GM18526 (cell line): ENCODE measurements at regions not wholly inside any gene's neighbourhood (a gene's known extent, or its start where the extent isn't known, plus 50 kb on each side); places are given as distances from the start of the nearest gene placed in this dataset.

Experiments used
- POLR2A ChIP-seq: IDR thresholded peaks from 3 replicates; pipeline ENCODE4 v1.6.1; 2011; ENCODE audit not compliant: insufficient read length; ENCODE audit errors: extremely low read depth

DNA sequence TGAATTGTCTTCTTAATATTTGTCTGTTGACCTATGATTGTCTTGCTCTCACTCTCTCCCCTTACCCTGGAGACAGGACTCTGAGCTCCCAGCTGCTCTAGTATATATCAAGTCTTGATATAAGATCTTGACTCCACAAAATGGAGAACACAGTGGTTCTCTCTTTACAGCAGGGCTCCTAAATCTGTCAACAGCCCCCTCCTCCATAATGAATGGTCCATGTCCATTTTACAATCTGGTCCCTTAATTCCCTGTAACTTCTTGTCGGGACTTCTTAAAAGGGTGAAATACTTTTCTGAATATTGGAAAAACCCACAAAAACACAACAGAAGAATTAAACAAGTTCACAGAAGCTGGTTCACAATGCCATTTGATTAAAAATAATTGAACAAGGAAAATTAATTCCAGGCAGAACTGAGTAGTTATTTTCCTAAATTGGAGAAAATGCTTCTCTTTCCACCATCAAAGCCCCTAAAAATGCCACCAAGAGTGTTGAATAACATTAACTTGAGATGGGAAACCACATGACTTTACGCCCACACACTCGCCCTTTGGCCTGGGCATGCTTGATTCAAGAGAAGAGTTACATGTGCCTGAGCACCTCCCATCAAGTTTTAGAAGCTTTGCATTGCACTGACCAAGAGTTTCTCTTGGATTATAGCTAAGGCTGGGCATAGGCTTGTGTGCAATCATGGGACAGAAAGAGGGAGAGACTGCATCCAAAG lies 109.8 kb downstream of the TOMM20 start:
- no peak for TF ChIP-seq POLR2A

DNA sequence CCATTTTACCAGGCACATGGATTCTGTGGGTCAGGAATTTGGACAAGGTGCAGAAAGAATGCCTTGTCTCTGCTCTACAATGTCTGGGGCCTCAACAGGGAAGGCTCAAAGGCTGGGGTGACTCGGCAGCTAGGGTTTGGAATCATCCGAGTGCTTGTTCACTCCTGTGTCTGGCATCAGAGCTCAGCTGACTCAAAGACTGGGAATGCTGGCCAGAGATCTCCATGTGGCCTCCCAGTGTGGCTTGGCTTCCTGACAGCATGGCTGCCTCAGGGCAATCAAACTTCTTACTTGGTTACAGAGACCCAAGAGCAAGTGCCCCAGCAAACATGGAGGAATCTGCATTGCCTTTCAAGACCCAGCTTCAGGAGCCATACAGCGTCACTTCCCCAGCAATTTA lies 110.5 kb downstream of the TOMM20 start:
- TF ChIP-seq POLR2A = no peak

DNA sequence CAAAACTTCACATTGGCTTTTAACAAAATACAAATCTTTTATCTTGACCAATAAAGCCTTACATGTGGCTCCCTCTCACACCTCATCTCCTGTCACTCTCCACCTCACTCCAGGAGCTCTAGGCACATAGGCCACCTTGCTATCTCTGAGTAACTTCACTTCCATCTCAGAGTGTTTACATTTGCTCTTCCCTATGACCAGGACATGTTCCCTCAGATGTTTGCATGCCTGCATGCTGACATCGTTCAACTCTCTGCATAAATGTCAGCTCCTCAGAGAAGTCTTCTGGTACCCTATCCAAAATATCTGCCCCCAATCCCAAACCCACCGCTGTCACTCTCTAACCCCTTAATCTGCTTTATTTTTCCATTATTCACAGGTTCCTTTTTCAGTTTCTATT lies 110.9 kb downstream of the TOMM20 start:
- TF ChIP-seq POLR2A = no peak

DNA sequence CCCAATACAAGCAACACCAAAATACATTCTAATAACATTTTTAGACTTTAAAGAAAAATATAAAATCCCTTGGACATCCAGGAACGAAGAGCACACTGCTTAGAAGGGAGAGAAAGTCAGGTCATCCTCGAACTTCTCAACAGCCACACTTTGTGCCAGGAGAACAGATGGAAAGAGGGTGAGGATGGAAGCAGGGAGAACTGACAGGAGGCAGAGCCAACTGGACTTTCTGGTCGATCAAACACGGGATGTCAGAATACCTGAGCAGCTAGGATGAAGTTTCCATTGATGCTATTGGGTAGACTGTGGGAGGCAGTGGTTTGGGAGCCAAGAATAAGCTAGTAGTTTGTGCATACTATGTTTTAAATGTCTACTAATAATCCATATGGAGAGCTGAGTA lies 111.4 kb downstream of the TOMM20 start:
- no peak for TF ChIP-seq POLR2A

DNA sequence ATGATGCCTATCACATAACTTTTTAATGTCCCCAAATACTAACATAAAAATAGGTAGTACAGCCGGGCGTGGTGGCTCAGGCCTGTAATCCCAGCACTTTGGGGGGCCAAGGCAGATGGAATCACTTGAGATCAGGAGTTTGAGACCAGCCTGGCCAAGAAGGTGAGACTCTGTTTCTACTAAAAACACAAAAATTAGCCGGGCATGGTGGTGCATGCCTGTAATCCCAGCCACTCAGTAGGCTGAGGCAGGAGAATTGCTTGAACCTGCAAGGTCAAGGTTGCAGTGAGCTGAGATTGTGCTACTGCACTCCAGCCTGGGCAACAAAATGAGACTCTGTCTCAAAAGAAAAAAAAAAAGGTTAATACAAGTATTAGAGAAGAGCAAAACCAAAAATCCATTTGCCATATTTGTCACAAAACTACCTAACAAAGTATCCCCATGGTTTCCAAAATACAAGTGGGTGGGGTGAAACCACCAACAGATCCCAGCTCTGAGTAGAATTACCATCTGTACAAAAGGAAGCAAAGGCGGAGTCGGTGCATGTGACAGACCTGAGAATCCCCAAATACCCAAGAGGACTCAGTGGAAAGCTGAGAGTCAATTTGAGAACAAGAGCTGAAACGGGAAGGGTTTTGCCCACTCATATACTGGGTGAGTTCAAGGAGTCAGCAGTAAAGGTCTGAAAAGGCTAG lies 113.2 kb downstream of the TOMM20 start:
- no peak for TF ChIP-seq POLR2A

DNA sequence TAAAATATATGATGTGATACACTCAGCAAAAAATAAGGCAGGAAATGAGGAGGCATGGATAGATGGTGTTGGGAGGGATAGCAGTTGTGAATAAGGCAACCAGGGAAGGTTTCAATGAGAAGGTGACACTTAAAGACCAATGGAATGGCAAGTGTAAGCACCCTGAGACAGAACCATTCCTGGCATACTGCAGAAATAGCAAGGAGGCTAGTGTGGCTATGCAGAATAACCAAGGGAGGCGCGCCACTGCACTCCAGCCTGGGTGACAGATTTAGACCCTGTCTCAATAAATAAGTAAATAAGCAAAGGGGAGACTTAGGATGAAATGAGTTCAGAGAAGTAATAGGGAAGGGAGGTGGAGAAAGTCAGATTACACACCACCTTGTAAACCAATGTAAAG lies 113.9 kb downstream of the TOMM20 start:
- no peak for TF ChIP-seq POLR2A

DNA sequence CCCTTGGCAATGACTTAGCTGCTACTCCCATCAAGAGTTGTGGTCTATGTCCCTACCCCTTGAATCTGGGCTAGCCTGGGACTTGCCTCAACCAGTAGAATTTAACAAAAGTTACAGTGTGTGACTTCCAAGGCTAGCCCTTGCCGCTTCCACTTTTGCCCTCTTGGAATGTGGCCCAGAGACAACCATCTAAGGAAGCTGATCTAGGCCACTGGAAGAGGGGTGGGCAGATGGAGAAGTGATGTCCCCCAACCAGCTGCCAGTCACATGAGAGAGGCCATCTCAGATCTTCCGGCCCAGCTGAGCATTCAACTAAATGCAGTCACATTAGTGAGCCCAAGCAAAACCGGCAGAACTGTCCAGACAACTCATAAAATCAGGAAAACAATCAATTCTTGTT lies 115.1 kb downstream of the TOMM20 start:
- TF ChIP-seq POLR2A = no peak

DNA sequence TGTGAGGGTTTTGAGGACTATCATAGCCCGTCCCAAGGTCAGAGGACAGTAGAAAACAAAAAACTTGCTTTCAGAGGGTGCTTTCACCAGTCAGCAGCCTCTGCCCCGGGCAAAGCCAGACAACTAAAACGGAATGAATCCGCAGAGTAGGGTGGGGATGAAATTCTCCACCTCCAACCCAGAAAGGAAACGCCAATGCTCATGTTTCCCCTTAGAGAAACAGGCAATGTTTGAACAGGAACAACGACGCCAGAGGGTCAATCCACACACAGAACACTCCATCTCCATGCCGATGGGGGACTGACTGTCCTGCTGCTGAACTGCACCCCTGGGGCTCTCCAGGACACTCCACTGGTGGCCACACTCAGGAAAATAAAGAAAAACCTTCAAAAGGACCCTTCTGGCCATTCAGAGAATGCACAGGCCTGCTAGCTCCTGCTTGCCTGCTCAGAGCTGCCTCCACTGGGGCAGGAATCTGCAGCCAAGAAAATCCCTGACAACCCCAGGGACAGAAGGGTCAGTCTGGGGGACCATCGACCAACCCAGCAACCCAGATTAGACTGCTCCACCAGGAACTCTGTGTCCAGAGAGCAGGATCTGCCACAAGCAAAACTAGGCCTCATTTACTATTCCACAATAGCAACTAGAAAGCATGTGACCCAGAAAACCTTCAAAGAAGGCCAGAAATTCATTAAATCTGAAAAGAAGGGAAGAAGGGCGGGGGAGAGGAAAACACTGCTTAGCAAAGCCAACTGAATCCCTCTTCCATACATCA lies 116.0 kb downstream of the TOMM20 start:
- no peak for TF ChIP-seq POLR2A

DNA sequence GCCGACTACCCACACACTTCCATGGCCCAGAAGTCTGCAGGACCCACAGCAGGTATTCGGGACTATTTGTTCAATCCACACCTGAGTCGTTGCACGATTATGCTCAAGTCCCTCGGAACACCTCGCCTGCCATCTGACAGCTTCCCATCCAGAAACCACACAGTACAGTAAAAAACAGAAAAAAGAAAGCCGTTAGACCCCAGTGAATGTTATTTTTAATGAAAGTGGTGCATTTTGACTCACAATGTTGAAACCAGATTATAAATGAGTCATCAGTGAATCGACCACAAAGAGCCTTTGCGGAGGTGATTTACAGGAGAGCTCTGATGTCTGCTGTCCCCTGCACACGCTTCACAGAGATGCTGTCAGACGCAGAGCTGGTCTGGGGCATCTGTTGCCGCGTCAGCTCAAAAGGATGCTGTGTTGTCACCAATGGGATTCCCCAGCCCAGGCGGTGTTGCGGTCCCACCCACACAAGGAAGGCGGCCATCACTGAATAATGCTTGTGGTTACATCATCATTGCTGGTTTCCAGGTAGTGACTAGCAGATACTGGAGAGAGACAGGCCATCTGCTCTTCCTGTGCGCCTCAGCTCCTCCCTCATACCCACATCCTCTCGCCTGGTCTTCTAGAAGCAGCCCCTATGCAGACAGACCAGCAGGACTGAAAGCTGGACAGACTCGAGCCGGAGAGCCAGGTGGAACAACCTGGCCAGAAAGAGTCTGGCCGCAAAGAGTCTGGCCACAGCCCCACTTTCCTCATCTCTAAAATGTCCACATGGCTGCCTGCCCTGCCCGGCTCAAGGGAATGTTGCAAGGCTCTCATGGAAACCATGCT lies 116.8 kb downstream of the TOMM20 start:
- peak; percentile 60 for TF ChIP-seq POLR2A

DNA sequence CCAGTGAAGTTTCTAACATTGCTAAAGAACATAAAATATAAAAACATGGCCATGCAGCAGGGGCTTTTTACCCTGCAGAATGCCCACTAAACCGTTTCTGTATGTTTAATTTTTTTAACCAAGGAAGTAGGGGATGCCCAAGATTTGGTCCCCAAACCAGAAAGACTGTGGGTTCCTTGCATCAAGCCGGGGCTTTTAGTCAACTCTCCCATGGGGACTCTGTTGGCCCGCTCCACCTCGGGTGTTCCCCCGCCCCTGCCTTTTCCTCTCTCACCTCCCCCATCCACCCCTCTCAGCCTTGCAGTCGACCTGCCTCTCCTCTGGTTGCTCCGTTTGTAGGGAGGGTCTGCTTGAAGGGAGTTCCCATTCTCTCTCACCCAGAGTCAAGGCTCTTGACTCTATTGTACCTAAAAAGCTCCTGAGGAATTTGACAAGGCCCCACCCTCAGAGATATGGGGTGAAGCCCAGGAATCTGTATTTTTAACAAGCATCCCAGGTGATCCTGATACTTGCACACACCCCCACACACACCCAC lies 117.5 kb downstream of the TOMM20 start:
- no peak for TF ChIP-seq POLR2A

DNA sequence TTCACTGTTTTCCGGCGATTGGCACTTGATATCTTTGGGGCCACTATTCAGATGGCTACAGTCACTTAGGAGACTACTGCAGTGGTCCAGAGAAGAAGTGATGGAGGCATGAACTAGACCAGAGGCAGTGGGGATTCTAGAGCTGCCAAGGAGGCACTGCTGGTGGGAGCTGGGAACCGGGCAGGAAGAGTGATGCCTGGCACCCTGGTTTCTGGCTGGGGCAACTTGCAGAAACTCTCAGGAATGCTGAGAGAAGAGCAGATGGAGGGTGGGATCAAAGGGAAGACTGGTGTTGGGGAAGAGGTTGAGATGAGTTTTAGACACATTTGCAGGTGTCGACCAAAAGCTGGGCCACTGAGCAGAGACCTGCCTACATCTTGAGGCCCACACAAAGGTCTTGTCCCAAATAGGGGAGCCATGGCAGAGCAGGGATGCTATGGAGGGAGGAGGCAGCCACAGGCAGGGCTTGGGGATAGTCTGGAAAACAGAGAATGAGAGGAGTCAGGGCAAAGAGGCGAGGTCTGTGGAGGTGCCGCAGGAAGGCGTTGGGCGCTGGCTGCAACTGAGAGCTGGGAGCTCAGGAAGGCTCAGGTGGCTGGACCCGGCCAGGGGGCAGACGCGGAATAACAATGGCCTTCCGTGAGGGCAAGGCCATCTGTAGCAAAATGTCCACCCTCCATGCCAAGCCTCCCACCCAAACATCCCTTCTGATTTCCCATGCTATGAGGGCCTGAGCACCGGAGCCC lies 118.9 kb downstream of the TOMM20 start:
- TF ChIP-seq POLR2A = no peak

DNA sequence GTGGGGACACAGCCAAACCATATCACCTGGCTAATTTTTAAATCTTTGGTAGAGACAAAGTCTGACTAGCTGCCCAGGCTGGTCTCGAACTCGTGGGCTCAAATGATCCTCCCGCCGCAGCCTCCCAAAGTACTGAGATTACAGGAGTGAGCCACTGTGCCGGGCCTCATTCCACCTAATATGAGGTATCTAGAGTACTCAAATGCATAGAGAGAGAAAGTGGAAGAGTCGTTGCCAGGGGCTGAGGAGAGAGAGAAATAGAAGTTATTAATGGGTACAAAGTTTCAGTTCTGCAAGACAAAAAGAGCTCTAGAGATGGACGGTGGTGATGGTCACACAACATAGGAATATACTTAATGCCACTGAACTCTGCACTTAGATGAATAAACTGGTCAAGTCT lies 119.6 kb downstream of the TOMM20 start:
- no peak for TF ChIP-seq POLR2A

DNA sequence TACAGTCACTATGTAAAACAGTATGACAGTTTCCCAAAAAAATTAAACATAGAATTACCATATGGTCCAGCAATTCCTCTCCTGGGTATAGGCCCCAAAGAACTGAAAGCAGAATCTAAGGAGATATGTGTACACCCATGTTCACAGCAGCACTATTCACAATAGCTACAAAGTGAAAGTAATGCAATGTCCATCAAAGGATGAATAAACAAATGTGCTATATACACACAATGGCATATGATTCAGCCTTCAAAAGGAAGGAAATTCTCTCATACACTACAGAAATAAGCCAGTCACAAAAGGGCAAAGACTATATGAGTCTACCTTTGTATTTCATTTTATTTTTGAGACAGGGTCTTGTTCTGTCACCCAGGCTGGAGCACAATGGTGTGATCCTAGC lies 120.4 kb downstream of the TOMM20 start:
- TF ChIP-seq POLR2A = no peak

DNA sequence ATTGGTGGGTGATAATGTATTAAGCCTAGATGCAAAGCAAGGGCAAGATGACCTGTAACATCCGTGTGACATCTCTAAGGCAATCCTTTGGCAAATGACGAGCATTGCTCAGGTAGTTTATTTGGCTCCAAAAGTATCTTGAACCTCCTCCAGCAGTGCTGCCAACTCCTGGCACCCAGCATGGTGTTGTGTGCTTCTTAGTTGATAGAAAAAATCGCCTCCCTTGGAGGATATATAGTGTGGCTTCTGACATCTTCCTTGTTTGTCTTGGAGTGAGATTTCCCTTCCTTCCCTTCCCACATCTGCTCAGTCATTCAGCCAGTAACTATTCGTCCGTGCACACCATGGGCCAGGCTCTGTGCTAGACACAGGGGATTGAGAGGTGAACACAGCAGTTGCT lies 121.8 kb downstream of the TOMM20 start:
- no peak for TF ChIP-seq POLR2A
